Colonic mucosa (tissue), 4 donors: ENCODE measurements at regions not wholly inside any gene's neighbourhood (a gene's known extent, or its start where the extent isn't known, plus 50 kb on each side); places are given as distances from the start of the nearest gene placed in this dataset.

ENCODE experiments used
- DNase-seq: peaks from one replicate; pipeline ENCODE4 v3.0.0-alpha.2; 2020
- H3K27ac ChIP-seq: fragments of 200-600 bp; one replicate; pipeline ENCODE4 v1.8.0; 2021
- H3K27me3 ChIP-seq: fragments of 200-600 bp; one replicate; pipeline ENCODE4 v1.8.0; 2021
- H3K36me3 ChIP-seq: fragments of 200-600 bp; one replicate; pipeline ENCODE4 v1.8.0; 2021
- H3K4me1 ChIP-seq: fragments of 200-600 bp; one replicate; pipeline ENCODE4 v1.8.0; 2021; ENCODE audit warnings: mild to moderate bottlenecking
- H3K4me3 ChIP-seq: fragments of 200-600 bp; one replicate; pipeline ENCODE4 v1.8.0; 2021
- H3K9ac ChIP-seq, 2 donors: one replicate each; pipeline ENCODE4 v1.7.0; 2013; ENCODE audit warnings: control low read depth in 2 of 2, low read depth in 2 of 2, low read length in 2 of 2
- H3K9me3 ChIP-seq: fragments of 200-600 bp; one replicate; pipeline ENCODE4 v1.8.0; 2021
- CTCF ChIP-seq: fragments of 200-600 bp; IDR thresholded peaks from one replicate; pipeline ENCODE4 v1.8.0; 2022; ENCODE audit warnings: antibody characterized with exemption, mild to moderate bottlenecking
- intact Hi-C: fragments of 100-400 bp; cut with DNase I; formaldehyde crosslinking; loops from one replicate; pipeline ENCODE4 v1.14.1; 2022
- donor health status: healthy.
- donor health status: DM: no; HTN: no; CAD: no.
- donor health status: DM: no; HTN: no; CAD: no.

DNA sequence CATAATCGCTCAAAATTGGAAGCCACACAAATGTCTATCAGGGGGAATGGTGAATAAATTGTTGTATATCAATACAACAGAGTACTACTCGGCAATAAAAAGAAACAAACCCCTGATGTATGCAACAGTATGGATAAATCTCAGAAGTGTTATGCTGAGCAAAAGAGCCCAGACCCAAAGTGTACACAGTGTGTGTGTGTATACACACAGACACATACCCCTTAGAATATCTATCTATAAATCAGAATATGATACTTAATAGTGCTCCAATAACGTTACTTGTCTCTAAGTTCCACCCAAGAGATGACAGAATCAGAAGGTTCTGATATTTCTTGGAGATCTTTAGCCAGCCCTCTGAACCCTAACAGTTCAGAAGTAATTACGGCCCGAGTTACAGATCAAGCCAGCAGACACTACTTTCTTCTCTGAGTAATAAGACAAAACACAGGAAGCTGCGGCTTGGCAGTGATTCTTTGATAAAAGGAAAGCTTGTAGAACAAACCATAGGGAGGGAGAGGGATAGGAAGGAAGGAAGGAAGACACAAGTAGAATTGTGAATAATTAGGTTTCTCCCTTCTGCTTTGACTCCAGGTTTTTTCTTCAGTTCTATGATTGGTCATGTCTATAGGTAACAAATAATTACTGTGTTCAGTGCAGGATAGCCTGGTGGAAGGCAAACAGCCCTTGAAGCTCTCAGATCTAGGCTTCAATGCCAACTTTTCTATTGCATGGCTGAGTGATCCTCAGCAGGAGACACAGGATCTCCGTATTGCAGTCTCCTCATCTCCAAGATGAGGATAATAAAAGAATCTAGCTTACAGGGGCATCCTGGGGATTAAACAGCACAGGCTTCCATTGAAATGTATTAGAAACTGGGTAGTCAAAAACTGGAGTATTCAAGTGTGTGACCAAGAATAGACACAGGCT lies 75.6 kb upstream of the TEAD1 start:
- DNase-seq = no peak
- Histone ChIP-seq H3K36me3 (no peaks in the 10 kb centered on the region), H3K27ac (no peak overlapping the region), H3K9ac (no peak overlapping the region), H3K9me3 (no peaks in the 10 kb centered on the region), H3K4me1 (peaks cover 5% of the 10 kb centered on the region), H3K27me3 (no peaks in the 10 kb centered on the region), H3K4me3 (no peak overlapping the region)
- intact Hi-C loops = no loop called here
- no peak for TF ChIP-seq CTCF

- no peak overlapping the region for H3K9ac ChIP-seq
- peak; percentile 65 for DNase-seq
- peak; percentile 75 for TF ChIP-seq CTCF
- no peaks in the 10 kb centered on the region for H3K27me3 ChIP-seq
- H3K4me1 ChIP-seq = peaks cover 5% of the 10 kb centered on the region
- no peaks in the 10 kb centered on the region for H3K9me3 ChIP-seq
- H3K4me3 ChIP-seq = no peak overlapping the region
- no peaks in the 10 kb centered on the region for H3K36me3 ChIP-seq
- H3K27ac ChIP-seq = no peak overlapping the region
- intact Hi-C loops = loop anchor here (5.0 kb wide), 1 partner anchor 293 kb away; no protein-coding TSS in a partner anchor
Measured at GRCh38 chr11:12599408-12600143, 74.6 kb upstream of the TEAD1 start.

DNA sequence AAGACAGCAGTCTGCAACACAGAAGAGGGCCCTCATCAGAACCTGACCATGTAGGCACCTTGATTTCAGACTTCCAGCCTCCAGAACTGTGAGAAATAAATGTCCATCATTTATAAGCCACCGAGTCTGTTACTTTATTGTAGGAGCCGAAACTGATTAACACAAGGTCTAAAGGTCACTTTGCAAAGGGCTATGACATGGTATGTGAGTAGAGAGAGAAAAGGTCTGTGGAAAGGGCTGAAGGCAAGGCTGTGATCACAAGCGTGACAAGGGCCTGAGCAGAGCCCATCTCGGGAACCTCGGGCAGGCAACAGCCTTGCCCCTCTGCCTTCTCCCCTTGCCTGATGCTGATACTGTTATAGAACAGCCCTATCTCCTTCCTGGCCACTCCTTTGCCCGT lies 73.4 kb upstream of the TEAD1 start:
- DNase-seq = no peak
- H3K4me3 ChIP-seq = no peak overlapping the region
- peaks cover 5% of the 10 kb centered on the region for H3K4me1 ChIP-seq
- no peak overlapping the region for H3K9ac ChIP-seq
- no peaks in the 10 kb centered on the region for H3K36me3 ChIP-seq
- no peak for TF ChIP-seq CTCF
- no peaks in the 10 kb centered on the region for H3K27me3 ChIP-seq
- H3K9me3 ChIP-seq = no peaks in the 10 kb centered on the region
- no peak overlapping the region for H3K27ac ChIP-seq
- intact Hi-C loops = loop anchor here (5.0 kb wide), 1 partner anchor 291 kb away; no protein-coding TSS in a partner anchor

DNA sequence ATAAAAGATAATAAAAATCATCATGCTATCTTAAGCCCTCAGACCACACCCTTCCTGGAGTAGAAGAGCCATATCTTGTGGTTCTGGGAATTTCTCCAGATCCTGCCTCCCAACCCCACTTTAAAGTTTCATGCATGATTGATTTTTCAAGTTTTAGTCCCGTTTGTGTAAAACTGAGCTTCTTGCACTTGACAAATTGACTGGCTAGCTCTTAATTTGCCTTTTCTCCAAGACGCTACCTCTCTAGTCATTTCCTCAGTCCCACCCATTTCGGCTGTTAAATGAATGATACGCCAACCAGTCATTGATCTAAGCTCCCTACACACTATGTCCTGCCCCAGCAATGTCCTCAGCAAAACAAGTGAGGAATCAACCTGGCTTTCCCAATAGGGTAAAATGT lies 71.8 kb upstream of the TEAD1 start:
- intact Hi-C loops = loop anchor here (5.0 kb wide), 1 partner anchor 290 kb away; no protein-coding TSS in a partner anchor
- no peak for TF ChIP-seq CTCF

More for the DNA sequence above, 71.8 kb upstream of the TEAD1 start:
- no peak for DNase-seq
- no peak overlapping the region for H3K4me3 ChIP-seq
- no peaks in the 10 kb centered on the region for H3K36me3 ChIP-seq
- no peak overlapping the region for H3K27ac ChIP-seq
- H3K27me3 ChIP-seq = no peaks in the 10 kb centered on the region
- H3K9ac ChIP-seq = no peak overlapping the region
- H3K4me1 ChIP-seq = peaks cover 5% of the 10 kb centered on the region
- no peaks in the 10 kb centered on the region for H3K9me3 ChIP-seq
